H1 (cell line): ENCODE measurements at regions not wholly inside any gene's neighbourhood (a gene's known extent, or its start where the extent isn't known, plus 50 kb on each side); places are given as distances from the start of the nearest gene placed in this dataset.

Experiments used
- EZH2 ChIP-seq: fragments of 200-600 bp; sonication (generic); IDR thresholded peaks from 2 replicates; pipeline ENCODE4 v1.7.1; 2012; ENCODE audit warnings: low read depth, mild to moderate bottlenecking, moderate library complexity, low read length, inconsistent platforms; ENCODE audit not compliant: severe bottlenecking
- GABPA ChIP-seq: IDR thresholded peaks from 2 replicates; pipeline ENCODE4 v1.6.1; 2011; ENCODE audit warnings: mild to moderate bottlenecking, low read length, moderate library complexity, borderline replicate concordance; ENCODE audit not compliant: insufficient read depth
- PHF8 ChIP-seq: fragments of 200-600 bp; sonication (generic); conservative IDR thresholded peaks from 2 replicates; pipeline ENCODE4 v1.7.1; 2012; ENCODE audit warnings: low read depth, mild to moderate bottlenecking, inconsistent platforms, low read length, moderate library complexity
- TAF7 ChIP-seq: optimal IDR thresholded peaks from 2 replicates; pipeline ENCODE3; 2011; ENCODE audit warnings: low read depth, mild to moderate bottlenecking, inconsistent platforms, low read length, moderate library complexity, borderline replicate concordance
- TF ChIP-seq, protein P1 (sequence below): IDR thresholded peaks from 2 replicates; pipeline ENCODE4 v1.6.1; 2012; ENCODE audit warnings: low read length, inconsistent platforms

DNA sequence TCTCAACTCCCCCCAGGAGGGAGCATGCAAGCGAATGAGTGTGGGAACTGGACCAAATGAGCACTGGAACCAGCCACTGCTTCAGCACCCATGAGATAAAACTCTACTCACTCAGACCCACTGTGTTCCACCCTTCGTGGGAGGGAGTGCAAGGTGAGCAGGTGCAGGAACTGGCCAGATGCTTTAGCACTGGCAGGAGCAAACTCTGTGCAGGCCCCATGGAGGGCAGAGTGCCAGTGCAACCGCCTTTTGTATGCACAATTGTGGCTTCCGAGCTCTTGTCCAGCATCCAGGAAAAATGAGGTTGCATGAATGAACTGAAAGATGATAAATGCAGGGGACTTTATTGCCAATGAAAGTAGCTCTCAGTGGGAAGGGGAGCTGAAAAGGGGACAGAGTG, 67.4 kb upstream of the CCDC112 start (continued):
- TF ChIP-seq, protein P1, sequence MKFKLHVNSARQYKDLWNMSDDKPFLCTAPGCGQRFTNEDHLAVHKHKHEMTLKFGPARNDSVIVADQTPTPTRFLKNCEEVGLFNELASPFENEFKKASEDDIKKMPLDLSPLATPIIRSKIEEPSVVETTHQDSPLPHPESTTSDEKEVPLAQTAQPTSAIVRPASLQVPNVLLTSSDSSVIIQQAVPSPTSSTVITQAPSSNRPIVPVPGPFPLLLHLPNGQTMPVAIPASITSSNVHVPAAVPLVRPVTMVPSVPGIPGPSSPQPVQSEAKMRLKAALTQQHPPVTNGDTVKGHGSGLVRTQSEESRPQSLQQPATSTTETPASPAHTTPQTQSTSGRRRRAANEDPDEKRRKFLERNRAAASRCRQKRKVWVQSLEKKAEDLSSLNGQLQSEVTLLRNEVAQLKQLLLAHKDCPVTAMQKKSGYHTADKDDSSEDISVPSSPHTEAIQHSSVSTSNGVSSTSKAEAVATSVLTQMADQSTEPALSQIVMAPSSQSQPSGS, result no peak
- TF ChIP-seq GABPA, result no peak
- no peak for TF ChIP-seq PHF8
- TF ChIP-seq EZH2, result no peak
- TF ChIP-seq TAF7, result no peak
